ENCODE measurements at regions not wholly inside any gene's neighbourhood (a gene's known extent, or its start where the extent isn't known, plus 50 kb on each side); places are given as distances from the start of the nearest gene placed in this dataset.

DNA sequence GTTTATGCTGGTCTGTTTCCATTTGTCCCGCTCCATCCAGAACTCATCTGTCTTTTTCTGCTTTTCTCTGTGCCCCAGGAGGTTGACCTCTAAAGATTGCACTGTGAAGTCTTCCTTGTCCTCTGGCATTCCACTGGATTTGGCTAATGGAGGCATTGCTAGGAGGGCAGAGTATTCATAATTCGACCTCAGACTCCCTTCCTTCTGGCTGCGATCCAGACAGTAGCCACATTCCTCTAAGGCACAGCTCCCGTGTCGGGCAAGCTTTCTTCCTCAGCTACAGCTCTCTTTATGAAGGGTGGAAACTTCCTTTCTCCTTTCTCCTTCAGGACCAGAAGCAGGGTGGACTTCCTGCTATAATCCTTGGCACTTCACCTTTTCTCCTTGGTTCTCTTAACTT lies 175.9 kb downstream of the BAMBI start:
- TF ChIP-seq, protein P1, sequence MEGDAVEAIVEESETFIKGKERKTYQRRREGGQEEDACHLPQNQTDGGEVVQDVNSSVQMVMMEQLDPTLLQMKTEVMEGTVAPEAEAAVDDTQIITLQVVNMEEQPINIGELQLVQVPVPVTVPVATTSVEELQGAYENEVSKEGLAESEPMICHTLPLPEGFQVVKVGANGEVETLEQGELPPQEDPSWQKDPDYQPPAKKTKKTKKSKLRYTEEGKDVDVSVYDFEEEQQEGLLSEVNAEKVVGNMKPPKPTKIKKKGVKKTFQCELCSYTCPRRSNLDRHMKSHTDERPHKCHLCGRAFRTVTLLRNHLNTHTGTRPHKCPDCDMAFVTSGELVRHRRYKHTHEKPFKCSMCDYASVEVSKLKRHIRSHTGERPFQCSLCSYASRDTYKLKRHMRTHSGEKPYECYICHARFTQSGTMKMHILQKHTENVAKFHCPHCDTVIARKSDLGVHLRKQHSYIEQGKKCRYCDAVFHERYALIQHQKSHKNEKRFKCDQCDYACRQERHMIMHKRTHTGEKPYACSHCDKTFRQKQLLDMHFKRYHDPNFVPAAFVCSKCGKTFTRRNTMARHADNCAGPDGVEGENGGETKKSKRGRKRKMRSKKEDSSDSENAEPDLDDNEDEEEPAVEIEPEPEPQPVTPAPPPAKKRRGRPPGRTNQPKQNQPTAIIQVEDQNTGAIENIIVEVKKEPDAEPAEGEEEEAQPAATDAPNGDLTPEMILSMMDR (IDR thresholded peaks at IDR 0.05; ENCODE audit: insufficient read depth, low read length, poor library complexity, severe bottlenecking) = no peak
- H3K4me3 ChIP-seq (replicated peaks; ENCODE audit: low read depth, low read length) = no peak overlapping the region
- H3K36me3 ChIP-seq (ENCODE audit: control insufficient read depth, insufficient read depth, low read length) = no peaks in the 10 kb centered on the region
- no peaks in the 10 kb centered on the region for H3K27me3 ChIP-seq (replicated peaks; ENCODE audit: control insufficient read depth, insufficient read depth, low read length)
- DNase-seq (ENCODE audit: extremely low read depth, insufficient read length) = no peak

DNA sequence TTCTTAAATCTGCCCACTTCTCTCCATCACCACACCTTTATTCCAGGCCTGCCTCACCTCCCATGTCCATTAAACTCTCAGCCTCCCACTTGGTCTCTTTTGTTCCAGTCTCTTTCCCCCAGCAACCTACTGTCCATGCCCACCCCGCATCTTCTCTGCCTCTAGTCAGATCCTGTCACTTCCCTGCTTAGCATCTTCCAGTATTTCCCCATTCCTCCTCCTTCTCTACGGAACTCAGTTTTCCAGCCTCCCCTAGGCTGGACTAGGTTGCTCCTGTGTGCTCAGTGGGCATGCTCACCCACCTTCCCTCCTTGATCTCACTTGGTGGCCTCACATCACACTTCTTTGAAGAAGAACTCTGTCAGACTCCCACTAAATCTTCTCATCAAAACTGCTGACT lies 179.8 kb downstream of the BAMBI start:
- Histone ChIP-seq H3K4me3 (replicated peaks; ENCODE audit: low read depth, low read length) (no peak overlapping the region), H3K27me3 (replicated peaks; ENCODE audit: control insufficient read depth, insufficient read depth, low read length) (no peaks in the 10 kb centered on the region), H3K36me3 (ENCODE audit: control insufficient read depth, insufficient read depth, low read length) (no peaks in the 10 kb centered on the region)
- no peak for DNase-seq (ENCODE audit: extremely low read depth, insufficient read length)
- TF ChIP-seq, protein P1 (IDR thresholded peaks at IDR 0.05; ENCODE audit: insufficient read depth, low read length, poor library complexity, severe bottlenecking) = no peak

DNA sequence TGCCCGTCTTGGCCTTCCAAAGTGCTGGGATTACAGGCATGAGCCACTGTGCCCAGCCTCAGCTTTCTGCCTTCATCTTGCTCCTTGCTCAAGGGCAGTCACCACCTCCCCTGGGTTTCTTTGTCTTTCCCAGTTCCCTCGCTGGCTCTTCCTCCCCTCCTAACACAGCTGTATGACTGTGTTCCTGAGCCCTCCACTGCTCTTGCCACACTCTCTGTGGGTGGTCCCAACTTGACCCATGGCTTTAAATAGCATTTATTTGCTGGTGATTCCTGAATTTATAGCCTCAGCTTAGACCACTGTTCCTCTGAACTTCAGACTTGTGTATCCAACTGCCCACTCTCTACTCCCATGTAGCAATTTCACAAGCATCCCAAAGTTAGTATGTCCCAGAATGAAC lies 181.3 kb downstream of the BAMBI start:
- H3K36me3 ChIP-seq (ENCODE audit: control insufficient read depth, insufficient read depth, low read length) = no peaks in the 10 kb centered on the region
- TF ChIP-seq, protein P1 (IDR thresholded peaks at IDR 0.05; ENCODE audit: insufficient read depth, low read length, poor library complexity, severe bottlenecking) = no peak
- no peak for DNase-seq (ENCODE audit: extremely low read depth, insufficient read length)
- no peaks in the 10 kb centered on the region for H3K27me3 ChIP-seq (replicated peaks; ENCODE audit: control insufficient read depth, insufficient read depth, low read length)
- no peak overlapping the region for H3K4me3 ChIP-seq (replicated peaks; ENCODE audit: low read depth, low read length)

DNA sequence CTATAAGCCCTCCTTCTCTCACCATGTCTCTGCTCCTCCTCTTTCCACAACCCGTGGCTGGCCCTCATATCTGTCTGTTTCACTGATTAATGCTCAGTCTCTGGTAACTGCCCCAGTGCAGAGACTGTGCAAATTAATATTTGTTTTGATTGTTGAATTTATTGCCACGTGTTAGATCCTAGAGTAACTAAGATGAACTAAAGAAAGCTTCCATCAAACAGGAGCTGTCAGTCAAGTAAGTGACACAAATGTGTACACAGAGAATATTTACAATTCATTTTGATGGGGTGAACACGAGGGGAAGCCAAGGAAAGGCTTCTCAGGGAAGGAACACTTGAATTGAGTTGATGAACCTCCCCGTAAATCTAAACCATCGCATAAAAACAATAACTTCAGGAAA lies 182.5 kb downstream of the BAMBI start:
- no peaks in the 10 kb centered on the region for H3K27me3 ChIP-seq (replicated peaks; ENCODE audit: control insufficient read depth, insufficient read depth, low read length)
- TF ChIP-seq, protein P1 (IDR thresholded peaks at IDR 0.05; ENCODE audit: insufficient read depth, low read length, poor library complexity, severe bottlenecking) = no peak
- H3K36me3 ChIP-seq (ENCODE audit: control insufficient read depth, insufficient read depth, low read length) = no peaks in the 10 kb centered on the region
- H3K4me3 ChIP-seq (replicated peaks; ENCODE audit: low read depth, low read length) = no peak overlapping the region
- DNase-seq (ENCODE audit: extremely low read depth, insufficient read length) = no peak

DNA sequence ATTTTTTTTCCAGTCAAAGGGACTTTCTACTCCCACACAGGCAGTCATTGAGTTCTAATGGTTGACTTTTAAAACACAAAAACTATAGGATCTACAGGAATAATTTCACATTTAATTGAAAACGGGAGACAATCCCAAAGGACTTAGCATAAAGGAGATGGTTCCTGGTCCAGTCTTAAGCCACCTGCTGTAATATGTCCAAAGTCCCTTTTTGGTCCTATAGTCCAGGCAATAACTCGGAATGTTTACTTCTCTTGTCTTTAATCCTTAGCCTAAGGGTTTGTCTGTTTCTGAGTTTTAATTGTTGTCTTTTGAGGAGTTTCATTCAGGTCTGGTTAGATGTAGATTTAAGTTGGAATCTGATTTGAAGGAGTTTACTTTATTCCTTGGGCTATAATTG lies 184.9 kb downstream of the BAMBI start:
- DNase-seq (ENCODE audit: extremely low read depth, insufficient read length) = no peak
- Histone ChIP-seq H3K36me3 (ENCODE audit: control insufficient read depth, insufficient read depth, low read length) (no peaks in the 10 kb centered on the region), H3K4me3 (replicated peaks; ENCODE audit: low read depth, low read length) (no peak overlapping the region), H3K27me3 (replicated peaks; ENCODE audit: control insufficient read depth, insufficient read depth, low read length) (no peaks in the 10 kb centered on the region)
- TF ChIP-seq, protein P1 (IDR thresholded peaks at IDR 0.05; ENCODE audit: insufficient read depth, low read length, poor library complexity, severe bottlenecking) = no peak

DNA sequence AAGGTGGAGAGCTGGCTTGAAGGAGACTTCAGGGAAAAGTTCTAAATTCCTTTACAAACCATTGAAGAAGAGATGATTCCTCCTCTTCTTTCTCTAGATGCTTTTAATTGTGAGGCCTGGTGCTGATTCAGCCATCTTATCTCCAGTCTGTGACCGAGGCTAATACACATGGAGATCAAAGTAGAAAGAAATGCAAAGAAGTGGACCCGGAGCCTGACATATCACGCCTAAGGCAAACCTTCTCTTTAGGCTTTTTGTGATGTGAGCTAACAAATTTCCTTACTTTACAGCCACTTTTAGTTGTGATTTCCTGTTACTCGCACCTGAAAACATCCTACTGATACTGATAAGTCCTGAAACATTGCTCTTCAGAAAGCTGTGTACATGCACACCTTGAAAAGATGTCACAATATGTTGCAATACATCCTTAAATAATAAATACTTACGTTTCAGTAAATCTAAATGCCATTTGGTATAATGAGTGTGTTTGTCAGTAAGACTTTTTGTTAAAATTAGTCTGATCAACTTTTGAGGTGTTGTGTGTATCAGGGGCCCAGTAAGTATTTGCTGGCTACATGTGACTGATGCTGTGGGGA lies 192.4 kb downstream of the BAMBI start:
- H3K4me3 ChIP-seq (replicated peaks; ENCODE audit: low read depth, low read length) = no peak overlapping the region
- no peaks in the 10 kb centered on the region for H3K27me3 ChIP-seq (replicated peaks; ENCODE audit: control insufficient read depth, insufficient read depth, low read length)
- TF ChIP-seq, protein P1 (IDR thresholded peaks at IDR 0.05; ENCODE audit: insufficient read depth, low read length, poor library complexity, severe bottlenecking) = no peak
- no peak for DNase-seq (ENCODE audit: extremely low read depth, insufficient read length)
- no peaks in the 10 kb centered on the region for H3K36me3 ChIP-seq (ENCODE audit: control insufficient read depth, insufficient read depth, low read length)

Data from GM06990 (cell line).